GM23338 (cell line): ENCODE measurements at regions not wholly inside any gene's neighbourhood (a gene's known extent, or its start where the extent isn't known, plus 50 kb on each side); places are given as distances from the start of the nearest gene placed in this dataset.

Experiments
- CREB1 ChIP-seq: fragments of 250-450 bp; sonication (Bioruptor Pico); IDR thresholded peaks from 2 replicates; pipeline ENCODE4 v1.5.0; 2020; ENCODE audit warnings: low read depth, mild to moderate bottlenecking, moderate library complexity
- EZH2 ChIP-seq: fragments of 200-600 bp; sonication (generic); IDR thresholded peaks from one replicate; pipeline ENCODE4 v1.8.0; 2017; ENCODE audit warnings: antibody characterized with exemption, mild to moderate bottlenecking, low read depth; ENCODE audit not compliant: unreplicated experiment
- EZH2phosphoT487 ChIP-seq: fragments of 200-600 bp; sonication (generic); IDR thresholded peaks from one replicate; pipeline ENCODE4 v1.8.1; 2018; ENCODE audit warnings: antibody characterized with exemption; ENCODE audit not compliant: unreplicated experiment
- JUNB ChIP-seq: IDR thresholded peaks from one replicate; pipeline ENCODE4 v1.6.1; 2016; ENCODE audit warnings: antibody characterized with exemption; ENCODE audit not compliant: unreplicated experiment
- NANOG ChIP-seq: IDR thresholded peaks from 2 replicates; pipeline ENCODE4 v1.6.1; 2016; ENCODE audit warnings: antibody characterized with exemption, borderline replicate concordance
- POLR2AphosphoS5 ChIP-seq: IDR thresholded peaks from 2 replicates; pipeline ENCODE4 v1.6.1; 2016; ENCODE audit warnings: antibody characterized with exemption, low read depth
- STAT1 ChIP-seq: IDR thresholded peaks from one replicate; pipeline ENCODE4 v1.6.1; 2016; ENCODE audit warnings: antibody characterized with exemption; ENCODE audit not compliant: unreplicated experiment
- ZNF114 ChIP-seq: fragments of 250-450 bp; sonication (Bioruptor Pico); IDR thresholded peaks from 2 replicates; pipeline ENCODE4 v1.5.0; 2020; ENCODE audit warnings: mild to moderate bottlenecking, moderate library complexity
- ZNF331 ChIP-seq: fragments of 250-450 bp; sonication (Bioruptor Pico); IDR thresholded peaks from 2 replicates; pipeline ENCODE4 v1.5.0; 2020; ENCODE audit warnings: low read depth, mild to moderate bottlenecking, moderate library complexity
- ZNF462 ChIP-seq: fragments of 250-450 bp; sonication (Bioruptor Pico); IDR thresholded peaks from 2 replicates; pipeline ENCODE4 v1.5.0; 2020; ENCODE audit warnings: mild to moderate bottlenecking, moderate library complexity
- TF ChIP-seq, protein P1 (sequence below), 2 experiments: fragments of 200-600 bp in 1 of 2; sonication (generic) in 1 of 2; conservative IDR thresholded peaks; 2 replicates each; pipeline versions ENCODE4 v1.5.1 to v1.6.1; 2016 to 2017; ENCODE audit warnings: antibody characterized with exemption in 2 of 2, low read depth in 2 of 2, mild to moderate bottlenecking in 2 of 2, moderate library complexity in 1 of 2
- TF ChIP-seq, protein P2 (sequence below): IDR thresholded peaks from one replicate; pipeline ENCODE4 v1.6.1; 2018; ENCODE audit warnings: antibody characterized with exemption; ENCODE audit not compliant: unreplicated experiment
- TF ChIP-seq, protein P3 (sequence below): IDR thresholded peaks from 2 replicates; pipeline ENCODE4 v1.6.1; 2016; ENCODE audit warnings: antibody characterized with exemption

DNA sequence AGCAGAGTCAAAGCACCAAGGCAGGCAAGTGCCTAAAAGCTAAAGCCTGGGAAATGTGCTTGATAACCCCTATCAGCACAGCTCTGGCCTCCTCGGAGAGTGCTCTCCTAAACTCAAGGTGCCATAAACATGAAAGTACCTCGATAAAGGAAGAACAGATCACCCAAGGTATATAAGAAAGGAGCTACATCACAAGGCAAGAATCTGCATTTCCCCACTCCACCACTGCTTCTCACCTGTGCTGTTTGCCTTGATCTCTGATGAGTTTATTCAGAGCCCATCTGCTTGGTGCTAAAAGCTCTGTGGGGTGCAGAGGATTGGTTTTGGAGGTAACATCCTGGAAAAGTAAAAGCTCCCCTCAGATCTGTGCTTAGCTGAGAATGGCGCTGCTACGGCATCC lies 449.5 kb upstream of the CDH5 start:
- TF ChIP-seq CREB1 (no peak), EZH2phosphoT487 (no peak), POLR2AphosphoS5 (no peak), EZH2 (no peak), STAT1 (no peak), JUNB (no peak), ZNF331 (CRISPR knock-in tag) (no peak), ZNF114 (CRISPR knock-in tag) (no peak), NANOG (no peak), ZNF462 (no peak)
- TF ChIP-seq, protein P1, sequence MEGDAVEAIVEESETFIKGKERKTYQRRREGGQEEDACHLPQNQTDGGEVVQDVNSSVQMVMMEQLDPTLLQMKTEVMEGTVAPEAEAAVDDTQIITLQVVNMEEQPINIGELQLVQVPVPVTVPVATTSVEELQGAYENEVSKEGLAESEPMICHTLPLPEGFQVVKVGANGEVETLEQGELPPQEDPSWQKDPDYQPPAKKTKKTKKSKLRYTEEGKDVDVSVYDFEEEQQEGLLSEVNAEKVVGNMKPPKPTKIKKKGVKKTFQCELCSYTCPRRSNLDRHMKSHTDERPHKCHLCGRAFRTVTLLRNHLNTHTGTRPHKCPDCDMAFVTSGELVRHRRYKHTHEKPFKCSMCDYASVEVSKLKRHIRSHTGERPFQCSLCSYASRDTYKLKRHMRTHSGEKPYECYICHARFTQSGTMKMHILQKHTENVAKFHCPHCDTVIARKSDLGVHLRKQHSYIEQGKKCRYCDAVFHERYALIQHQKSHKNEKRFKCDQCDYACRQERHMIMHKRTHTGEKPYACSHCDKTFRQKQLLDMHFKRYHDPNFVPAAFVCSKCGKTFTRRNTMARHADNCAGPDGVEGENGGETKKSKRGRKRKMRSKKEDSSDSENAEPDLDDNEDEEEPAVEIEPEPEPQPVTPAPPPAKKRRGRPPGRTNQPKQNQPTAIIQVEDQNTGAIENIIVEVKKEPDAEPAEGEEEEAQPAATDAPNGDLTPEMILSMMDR (conservative IDR thresholded peaks at IDR 0.05; ENCODE audit: low read depth in 2 of 2): 0 out of 4 replicates have a peak, but pooled peaks of 1 of the 2 experiments have one; percentile 16
- TF ChIP-seq, protein P2, sequence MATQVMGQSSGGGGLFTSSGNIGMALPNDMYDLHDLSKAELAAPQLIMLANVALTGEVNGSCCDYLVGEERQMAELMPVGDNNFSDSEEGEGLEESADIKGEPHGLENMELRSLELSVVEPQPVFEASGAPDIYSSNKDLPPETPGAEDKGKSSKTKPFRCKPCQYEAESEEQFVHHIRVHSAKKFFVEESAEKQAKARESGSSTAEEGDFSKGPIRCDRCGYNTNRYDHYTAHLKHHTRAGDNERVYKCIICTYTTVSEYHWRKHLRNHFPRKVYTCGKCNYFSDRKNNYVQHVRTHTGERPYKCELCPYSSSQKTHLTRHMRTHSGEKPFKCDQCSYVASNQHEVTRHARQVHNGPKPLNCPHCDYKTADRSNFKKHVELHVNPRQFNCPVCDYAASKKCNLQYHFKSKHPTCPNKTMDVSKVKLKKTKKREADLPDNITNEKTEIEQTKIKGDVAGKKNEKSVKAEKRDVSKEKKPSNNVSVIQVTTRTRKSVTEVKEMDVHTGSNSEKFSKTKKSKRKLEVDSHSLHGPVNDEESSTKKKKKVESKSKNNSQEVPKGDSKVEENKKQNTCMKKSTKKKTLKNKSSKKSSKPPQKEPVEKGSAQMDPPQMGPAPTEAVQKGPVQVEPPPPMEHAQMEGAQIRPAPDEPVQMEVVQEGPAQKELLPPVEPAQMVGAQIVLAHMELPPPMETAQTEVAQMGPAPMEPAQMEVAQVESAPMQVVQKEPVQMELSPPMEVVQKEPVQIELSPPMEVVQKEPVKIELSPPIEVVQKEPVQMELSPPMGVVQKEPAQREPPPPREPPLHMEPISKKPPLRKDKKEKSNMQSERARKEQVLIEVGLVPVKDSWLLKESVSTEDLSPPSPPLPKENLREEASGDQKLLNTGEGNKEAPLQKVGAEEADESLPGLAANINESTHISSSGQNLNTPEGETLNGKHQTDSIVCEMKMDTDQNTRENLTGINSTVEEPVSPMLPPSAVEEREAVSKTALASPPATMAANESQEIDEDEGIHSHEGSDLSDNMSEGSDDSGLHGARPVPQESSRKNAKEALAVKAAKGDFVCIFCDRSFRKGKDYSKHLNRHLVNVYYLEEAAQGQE: no peak
- TF ChIP-seq, protein P3, sequence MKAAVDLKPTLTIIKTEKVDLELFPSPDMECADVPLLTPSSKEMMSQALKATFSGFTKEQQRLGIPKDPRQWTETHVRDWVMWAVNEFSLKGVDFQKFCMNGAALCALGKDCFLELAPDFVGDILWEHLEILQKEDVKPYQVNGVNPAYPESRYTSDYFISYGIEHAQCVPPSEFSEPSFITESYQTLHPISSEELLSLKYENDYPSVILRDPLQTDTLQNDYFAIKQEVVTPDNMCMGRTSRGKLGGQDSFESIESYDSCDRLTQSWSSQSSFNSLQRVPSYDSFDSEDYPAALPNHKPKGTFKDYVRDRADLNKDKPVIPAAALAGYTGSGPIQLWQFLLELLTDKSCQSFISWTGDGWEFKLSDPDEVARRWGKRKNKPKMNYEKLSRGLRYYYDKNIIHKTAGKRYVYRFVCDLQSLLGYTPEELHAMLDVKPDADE: no peak
